Right lobe of liver (tissue), 4 donors: ENCODE measurements at regions not wholly inside any gene's neighbourhood (a gene's known extent, or its start where the extent isn't known, plus 50 kb on each side); places are given as distances from the start of the nearest gene placed in this dataset.
A peak's percentile ranks its signal among the peaks of the same experiment; 100 is the strongest.

ENCODE experiments used
- CTCF ChIP-seq, 4 donors: fragments of 200-600 bp in 3 of 4; fragments of 450-650 bp in 1 of 4; IDR thresholded peaks; one replicate each; pipeline versions ENCODE4 v1.5.1 to v1.8.0; 2016 to 2022; ENCODE audit warnings: antibody characterized with exemption in 4 of 4, mild to moderate bottlenecking in 2 of 4
- POLR2A ChIP-seq: fragments of 450-650 bp; IDR thresholded peaks from one replicate; pipeline ENCODE4 v1.6.1; 2017; ENCODE audit warnings: antibody characterized with exemption, mild to moderate bottlenecking
- donor health status: DM: no; HTN: no; CAD: no.
- donor health status: DM: no; HTN: no; CAD: no.
- donor health status: DM: no; HTN: yes; CAD: no.

- TF ChIP-seq CTCF (IDR thresholded peaks at IDR 0.05) (no peak), POLR2A (peak; percentile 20)
Observed at GRCh38 chr13:27367570-27367969, 56.8 kb upstream of the GTF3A start.
